DOHH2 (cell line): ENCODE measurements at regions not wholly inside any gene's neighbourhood (a gene's known extent, or its start where the extent isn't known, plus 50 kb on each side); places are given as distances from the start of the nearest gene placed in this dataset.

ENCODE experiments used
- H3F3A ChIP-seq: fragments of 200-600 bp; sonication (generic), shearing (Covaris generic); 2 replicates; pipeline ENCODE4 v1.6.0; 2016; ENCODE audit warnings: antibody characterized with exemption, mild to moderate bottlenecking; ENCODE audit not compliant: control insufficient read depth, insufficient read depth
- H3K27ac ChIP-seq: fragments of 200-600 bp; sonication (generic); 2 replicates; pipeline ENCODE4 v1.5.1; 2014; ENCODE audit warnings: low read depth, mild to moderate bottlenecking, low read length, moderate library complexity
- H3K27me3 ChIP-seq: fragments of 200-600 bp; sonication (generic); 2 replicates; pipeline ENCODE4 v1.6.1; 2014; ENCODE audit warnings: mild to moderate bottlenecking, low read length, mixed read lengths; ENCODE audit not compliant: control insufficient read depth
- H3K36me3 ChIP-seq: fragments of 200-600 bp; sonication (generic); 2 replicates; pipeline ENCODE4 v1.6.1; 2014; ENCODE audit warnings: mild to moderate bottlenecking, low read length, moderate library complexity, mixed read lengths; ENCODE audit not compliant: control insufficient read depth
- H3K4me1 ChIP-seq: fragments of 200-600 bp; sonication (generic); 2 replicates; pipeline ENCODE4 v1.6.1; 2014; ENCODE audit warnings: mild to moderate bottlenecking, low read length, mixed read lengths; ENCODE audit not compliant: control insufficient read depth
- H3K4me2 ChIP-seq: fragments of 200-600 bp; sonication (generic); 2 replicates; pipeline ENCODE4 v1.6.0; 2014; ENCODE audit warnings: mild to moderate bottlenecking, low read length, moderate library complexity
- H3K4me3 ChIP-seq: fragments of 200-600 bp; sonication (generic); 2 replicates; pipeline ENCODE4 v1.5.1; 2014; ENCODE audit warnings: mild to moderate bottlenecking, low read length, mixed read lengths
- H3K79me2 ChIP-seq: fragments of 200-600 bp; sonication (generic); 2 replicates; pipeline ENCODE4 v1.6.1; 2014; ENCODE audit warnings: mild to moderate bottlenecking, low read length, mixed read lengths; ENCODE audit not compliant: control insufficient read depth
- H3K9me2 ChIP-seq: fragments of 200-600 bp; sonication (generic); replicated peaks from 2 replicates; pipeline ENCODE4 v1.6.1; 2014; ENCODE audit warnings: mild to moderate bottlenecking, low read length, mixed read lengths; ENCODE audit not compliant: control insufficient read depth
- H3K9me3 ChIP-seq: fragments of 200-600 bp; sonication (generic); 2 replicates; pipeline ENCODE4 v1.6.1; 2014; ENCODE audit warnings: antibody characterized with exemption, low read length, mixed read lengths; ENCODE audit not compliant: control insufficient read depth, insufficient read depth
- H4K20me1 ChIP-seq: fragments of 200-600 bp; sonication (generic); 2 replicates; pipeline ENCODE4 v1.6.0; 2014; ENCODE audit warnings: low read depth, mild to moderate bottlenecking, antibody characterized with exemption, low read length, moderate library complexity; ENCODE audit not compliant: control insufficient read depth, insufficient read depth
- EZH2phosphoT487 ChIP-seq: fragments of 200-600 bp; sonication (generic); IDR thresholded peaks from 2 replicates; pipeline ENCODE4 v1.6.1; 2017; ENCODE audit warnings: borderline replicate concordance, mild to moderate bottlenecking, antibody characterized with exemption, low read length, moderate library complexity, mixed read lengths
- TF ChIP-seq, protein P1 (sequence below): fragments of 200-600 bp; sonication (generic); IDR thresholded peaks from one replicate; pipeline ENCODE4 v1.5.1; 2014; ENCODE audit warnings: antibody characterized with exemption, mild to moderate bottlenecking, low read depth, low read length; ENCODE audit not compliant: poor library complexity, severe bottlenecking

DNA sequence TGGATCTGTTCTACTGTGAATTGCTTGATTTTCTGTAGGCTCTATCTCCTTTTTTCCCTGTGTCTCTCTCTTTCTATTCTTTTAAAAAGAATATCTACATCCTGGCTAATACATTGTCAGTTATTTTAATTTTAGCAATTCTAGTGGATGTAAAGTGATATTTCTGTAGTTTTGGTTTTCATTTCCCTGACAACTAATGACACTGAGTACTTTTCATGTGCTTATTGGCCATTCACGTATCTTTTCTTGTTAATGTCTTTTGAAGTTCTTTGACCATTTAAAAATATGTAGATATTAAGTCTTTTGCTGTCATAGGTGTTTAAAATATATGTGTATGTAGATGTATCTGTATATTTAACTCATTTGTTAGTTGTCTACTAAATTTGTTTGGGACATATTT, 59.0 kb upstream of the SOX3 start:
- H3K9me2 ChIP-seq, result no peaks in the 10 kb centered on the region
- H3K9me3 ChIP-seq, result no peaks in the 10 kb centered on the region
- H3K4me3 ChIP-seq, result no peak overlapping the region
- H3K4me1 ChIP-seq, result no peaks in the 10 kb centered on the region
- H3K79me2 ChIP-seq, result no peaks in the 10 kb centered on the region
- H3K36me3 ChIP-seq, result no peaks in the 10 kb centered on the region
- no peak overlapping the region for H3K27ac ChIP-seq
- H4K20me1 ChIP-seq, result no peaks in the 10 kb centered on the region
- H3K27me3 ChIP-seq, result no peaks in the 10 kb centered on the region
- no peak overlapping the region for H3K4me2 ChIP-seq
- TF ChIP-seq EZH2phosphoT487, result no peak
- TF ChIP-seq, protein P1, sequence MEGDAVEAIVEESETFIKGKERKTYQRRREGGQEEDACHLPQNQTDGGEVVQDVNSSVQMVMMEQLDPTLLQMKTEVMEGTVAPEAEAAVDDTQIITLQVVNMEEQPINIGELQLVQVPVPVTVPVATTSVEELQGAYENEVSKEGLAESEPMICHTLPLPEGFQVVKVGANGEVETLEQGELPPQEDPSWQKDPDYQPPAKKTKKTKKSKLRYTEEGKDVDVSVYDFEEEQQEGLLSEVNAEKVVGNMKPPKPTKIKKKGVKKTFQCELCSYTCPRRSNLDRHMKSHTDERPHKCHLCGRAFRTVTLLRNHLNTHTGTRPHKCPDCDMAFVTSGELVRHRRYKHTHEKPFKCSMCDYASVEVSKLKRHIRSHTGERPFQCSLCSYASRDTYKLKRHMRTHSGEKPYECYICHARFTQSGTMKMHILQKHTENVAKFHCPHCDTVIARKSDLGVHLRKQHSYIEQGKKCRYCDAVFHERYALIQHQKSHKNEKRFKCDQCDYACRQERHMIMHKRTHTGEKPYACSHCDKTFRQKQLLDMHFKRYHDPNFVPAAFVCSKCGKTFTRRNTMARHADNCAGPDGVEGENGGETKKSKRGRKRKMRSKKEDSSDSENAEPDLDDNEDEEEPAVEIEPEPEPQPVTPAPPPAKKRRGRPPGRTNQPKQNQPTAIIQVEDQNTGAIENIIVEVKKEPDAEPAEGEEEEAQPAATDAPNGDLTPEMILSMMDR, result no peak
- H3F3A ChIP-seq, result no peaks in the 10 kb centered on the region
